B cell (primary cell): ENCODE measurements at regions not wholly inside any gene's neighbourhood (a gene's known extent, or its start where the extent isn't known, plus 50 kb on each side); places are given as distances from the start of the nearest gene placed in this dataset.

Experiments used
- ATAC-seq: fragments of 200-7000 bp; cut with Tn5 transposase; one replicate; pipeline ENCODE4 v1.10.0; 2021; ENCODE audit warnings: low read depth, mild to moderate bottlenecking, moderate number of reproducible peaks, moderate library complexity
- CTCF ChIA-PET: fragments of 350-600 bp; sonication (Branson Sonifier 250); formaldehyde crosslinking; loops from one replicate; lab custom pipeline; 2021; ENCODE audit warnings: antibody characterized with exemption, inconsistent platforms; lab: Charles Lee
- POLR2A ChIA-PET: fragments of 350-600 bp; sonication (Branson Sonifier 250); formaldehyde crosslinking; loops from one replicate; lab custom pipeline; 2021; ENCODE audit warnings: antibody characterized with exemption; lab: Charles Lee
- DNase-seq: peaks from one replicate; pipeline ENCODE4 v3.0.0; 2013
- H2AFZ ChIP-seq: 2 replicates; pipeline ENCODE4 v1.6.1; 2012; ENCODE audit warnings: mild to moderate bottlenecking, low read depth, low read length; ENCODE audit not compliant: insufficient read depth, poor library complexity, severe bottlenecking
- H3K27ac ChIP-seq, 2 donors: 1 replicate in 1 of 2; 2 replicates in 1 of 2; pipeline ENCODE4 v1.5.1; 2012 to 2013; ENCODE audit warnings: low read length in 2 of 2, mild to moderate bottlenecking in 2 of 2, moderate library complexity in 1 of 2
- H3K27me3 ChIP-seq, 4 experiments: fragments of 200-600 bp in 1 of 4; sonication (generic) in 1 of 4; replicated peaks in 1 of 4; 1 replicate in 2 of 4; 2 replicates in 2 of 4; pipeline versions ENCODE4 v1.6.1 to v1.7.0; 2013 to 2016; ENCODE audit warnings: low read length in 3 of 4, mild to moderate bottlenecking in 2 of 4, mixed read lengths in 1 of 4, moderate library complexity in 1 of 4; ENCODE audit not compliant: insufficient read depth in 4 of 4, control insufficient read depth in 3 of 4; ENCODE audit errors: control extremely low read depth in 1 of 4
- H3K36me3 ChIP-seq, 2 experiments: replicated peaks in 1 of 2; 1 replicate in 1 of 2; 2 replicates in 1 of 2; pipeline versions ENCODE4 v1.6.1 to v1.7.1; 2013; ENCODE audit warnings: low read length in 1 of 2; ENCODE audit not compliant: insufficient read depth in 2 of 2, control insufficient read depth in 1 of 2; ENCODE audit errors: control extremely low read depth in 1 of 2, extremely low read depth in 1 of 2
- H3K4me1 ChIP-seq, 2 donors: fragments of 200-600 bp in 1 of 2; sonication (generic) in 1 of 2; 1 replicate in 1 of 2; 2 replicates in 1 of 2; pipeline versions ENCODE4 v1.5.1 to v1.6.1; 2013 to 2017; ENCODE audit warnings: low read length in 2 of 2; ENCODE audit not compliant: control insufficient read depth in 2 of 2, insufficient read depth in 2 of 2
- H3K4me2 ChIP-seq: replicated peaks from 2 replicates; pipeline ENCODE3; 2012; ENCODE audit warnings: mild to moderate bottlenecking, low read depth, low read length; ENCODE audit not compliant: poor library complexity, severe bottlenecking
- H3K4me3 ChIP-seq, 5 experiments: fragments of 200-600 bp in 1 of 5; sonication (generic) in 1 of 5; 1 replicate in 3 of 5; 2 replicates in 2 of 5; pipeline versions ENCODE4 v1.5.1 to v1.7.0; 2011 to 2016; ENCODE audit warnings: low read length in 4 of 5, mild to moderate bottlenecking in 4 of 5, low read depth in 2 of 5, control low read depth in 1 of 5, moderate library complexity in 1 of 5; ENCODE audit not compliant: insufficient read depth in 1 of 5; ENCODE audit errors: control extremely low read depth in 1 of 5, extremely low read depth in 1 of 5
- H3K79me2 ChIP-seq: fragments of 200-600 bp; sonication (generic); one replicate; pipeline ENCODE4 v1.6.0; 2016; ENCODE audit warnings: low read length; ENCODE audit not compliant: control insufficient read depth, insufficient read depth
- H3K9ac ChIP-seq: fragments of 200-600 bp; sonication (generic); 2 replicates; pipeline ENCODE4 v1.6.1; 2017; ENCODE audit warnings: mild to moderate bottlenecking, low read length, moderate library complexity
- H3K9me3 ChIP-seq, 3 donors: one replicate each; pipeline versions ENCODE4 v1.6.1 to v1.7.1; 2013; ENCODE audit warnings: low read length in 2 of 3; ENCODE audit not compliant: control insufficient read depth in 2 of 3, insufficient read depth in 1 of 3; ENCODE audit errors: control extremely low read depth in 1 of 3
- H4K20me1 ChIP-seq: 2 replicates; pipeline ENCODE4 v1.6.0; 2012; ENCODE audit warnings: mild to moderate bottlenecking, low read length; ENCODE audit not compliant: insufficient read depth, control insufficient read depth, poor library complexity, severe bottlenecking
- H3K27ac Mint-ChIP-seq: one replicate; pipeline ENCODE4 v1.8.0; 2021; ENCODE audit warnings: mixed read lengths
- H3K27me3 Mint-ChIP-seq: one replicate; pipeline ENCODE4 v1.8.0; 2021; ENCODE audit warnings: mixed read lengths
- H3K4me1 Mint-ChIP-seq: one replicate; pipeline ENCODE4 v1.8.0; 2021; ENCODE audit warnings: mixed read lengths
- H3K4me3 Mint-ChIP-seq: one replicate; pipeline ENCODE4 v1.8.0; 2021; ENCODE audit warnings: mixed read lengths
- H3K9me3 Mint-ChIP-seq: one replicate; pipeline ENCODE4 v1.8.0; 2022; ENCODE audit warnings: mixed read lengths; ENCODE audit not compliant: insufficient read depth
- EZH2 ChIP-seq: IDR thresholded peaks from 2 replicates; pipeline ENCODE4 v1.6.1; 2012; ENCODE audit warnings: borderline replicate concordance, low read depth, mild to moderate bottlenecking, moderate library complexity, low read length; ENCODE audit not compliant: insufficient read depth, poor library complexity, severe bottlenecking
- WGBS: methylation state at CpG from one replicate; pipeline ENCODE4 v1.1.5; 2013; ENCODE audit warnings: missing lambda C conversion rate; ENCODE audit not compliant: insufficient coverage; 5-methylcytosine and 5-hydroxymethylcytosine counted together
- intact Hi-C: fragments of 100-400 bp; cut with micrococcal nuclease; formaldehyde crosslinking; loops from one replicate; pipeline ENCODE4 v1.10.0; 2022
- TF ChIP-seq, protein P1 (sequence below): fragments of 200-600 bp; IDR thresholded peaks from one replicate; pipeline ENCODE4 v1.8.0; 2022; ENCODE audit warnings: antibody characterized with exemption, mild to moderate bottlenecking

DNA sequence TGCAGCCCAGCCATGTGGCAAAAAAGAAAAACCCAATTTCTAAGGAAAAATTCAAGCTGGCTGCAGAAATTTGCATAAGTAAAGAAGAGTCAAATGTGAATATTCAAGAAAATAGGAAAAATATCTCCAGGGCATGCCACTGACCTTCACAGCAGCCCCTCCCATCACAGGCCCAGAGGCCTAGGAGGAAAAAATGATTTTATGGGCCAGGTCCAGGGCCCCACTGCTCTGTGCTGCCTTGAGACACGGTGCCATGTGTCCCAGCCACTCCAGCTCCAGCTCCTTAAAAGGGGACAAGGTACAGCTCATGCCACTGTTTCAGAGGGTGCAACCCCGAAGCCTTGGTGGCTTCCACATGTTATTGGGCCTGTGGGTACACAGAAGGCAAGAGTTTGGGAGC, 182.7 kb upstream of the FGF16 start:
- DNase-seq, result no peak
- no peaks in the 10 kb centered on the region for H4K20me1 ChIP-seq
- H3K79me2 ChIP-seq, result no peaks in the 10 kb centered on the region
- 40% methylated on average over 1 of the region's 2 CpGs for WGBS
- POLR2A ChIA-PET, result no interaction called here
- peaks cover 0 to 8% (median 0%) of the 10 kb centered on the region in 3 donors for H3K9me3 ChIP-seq
- no peak overlapping the region for H3K27ac ChIP-seq
- H3K36me3 ChIP-seq, result no peaks in the 10 kb centered on the region
- no peaks in the 10 kb centered on the region for H3K27me3 Mint-ChIP-seq
- H2AFZ ChIP-seq, result no peak overlapping the region
- no peak overlapping the region for H3K9ac ChIP-seq
- no peaks in the 10 kb centered on the region for H3K4me1 ChIP-seq
- CTCF ChIA-PET, result no interaction called here
- no peak for ATAC-seq
- intact Hi-C loops, result no loop called here
- no peaks in the 10 kb centered on the region for H3K4me1 Mint-ChIP-seq
- no peak overlapping the region for H3K4me3 Mint-ChIP-seq
- TF ChIP-seq, protein P1, sequence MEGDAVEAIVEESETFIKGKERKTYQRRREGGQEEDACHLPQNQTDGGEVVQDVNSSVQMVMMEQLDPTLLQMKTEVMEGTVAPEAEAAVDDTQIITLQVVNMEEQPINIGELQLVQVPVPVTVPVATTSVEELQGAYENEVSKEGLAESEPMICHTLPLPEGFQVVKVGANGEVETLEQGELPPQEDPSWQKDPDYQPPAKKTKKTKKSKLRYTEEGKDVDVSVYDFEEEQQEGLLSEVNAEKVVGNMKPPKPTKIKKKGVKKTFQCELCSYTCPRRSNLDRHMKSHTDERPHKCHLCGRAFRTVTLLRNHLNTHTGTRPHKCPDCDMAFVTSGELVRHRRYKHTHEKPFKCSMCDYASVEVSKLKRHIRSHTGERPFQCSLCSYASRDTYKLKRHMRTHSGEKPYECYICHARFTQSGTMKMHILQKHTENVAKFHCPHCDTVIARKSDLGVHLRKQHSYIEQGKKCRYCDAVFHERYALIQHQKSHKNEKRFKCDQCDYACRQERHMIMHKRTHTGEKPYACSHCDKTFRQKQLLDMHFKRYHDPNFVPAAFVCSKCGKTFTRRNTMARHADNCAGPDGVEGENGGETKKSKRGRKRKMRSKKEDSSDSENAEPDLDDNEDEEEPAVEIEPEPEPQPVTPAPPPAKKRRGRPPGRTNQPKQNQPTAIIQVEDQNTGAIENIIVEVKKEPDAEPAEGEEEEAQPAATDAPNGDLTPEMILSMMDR, result no peak
- no peak for TF ChIP-seq EZH2
- H3K9me3 Mint-ChIP-seq, result peaks cover 9% of the 10 kb centered on the region
- no peak overlapping the region for H3K4me3 ChIP-seq
- no peaks in the 10 kb centered on the region for H3K27me3 ChIP-seq
- H3K27ac Mint-ChIP-seq, result no peak overlapping the region
- no peak overlapping the region for H3K4me2 ChIP-seq

- CTCF ChIA-PET, result no interaction called here
- Mint-ChIP-seq H3K4me1 (no peaks in the 10 kb centered on the region), H3K4me3 (no peak overlapping the region), H3K27ac (no peak overlapping the region), H3K27me3 (no peaks in the 10 kb centered on the region), H3K9me3 (no peaks in the 10 kb centered on the region)
- Histone ChIP-seq H3K36me3 (no peaks in the 10 kb centered on the region), H3K79me2 (no peaks in the 10 kb centered on the region), H2AFZ (no peak overlapping the region), H3K27me3 (no peaks in the 10 kb centered on the region), H4K20me1 (no peaks in the 10 kb centered on the region), H3K27ac (no peak overlapping the region), H3K4me1 (no peaks in the 10 kb centered on the region), H3K9me3 (no peaks in the 10 kb centered on the region), H3K4me3 (no peak overlapping the region), H3K9ac (no peak overlapping the region), H3K4me2 (no peak overlapping the region)
- TF ChIP-seq EZH2, result no peak
- TF ChIP-seq, protein P1, result no peak
- WGBS, result no CpG with 5 or more reads among the region's 1 CpG
- DNase-seq, result no peak
- POLR2A ChIA-PET, result no interaction called here
- intact Hi-C loops, result no loop called here
- no peak for ATAC-seq
These were observed 171.8 kb upstream of the FGF16 start for GRCh38 chrX:77275392-77275791.
